Astrocyte (in vitro differentiated cells and primary cell): ENCODE measurements at regions not wholly inside any gene's neighbourhood (a gene's known extent, or its start where the extent isn't known, plus 50 kb on each side); places are given as distances from the start of the nearest gene placed in this dataset.

Experiments
- CTCF ChIP-seq: IDR thresholded peaks from 2 replicates; pipeline ENCODE4 v1.5.1; 2011; ENCODE audit warnings: low read depth, mild to moderate bottlenecking, inconsistent platforms, low read length, moderate library complexity; ENCODE audit not compliant: insufficient read depth
- EZH2 ChIP-seq: IDR thresholded peaks from 2 replicates; pipeline ENCODE4 v1.6.1; 2012; ENCODE audit warnings: mild to moderate bottlenecking, low read length, inconsistent platforms; ENCODE audit not compliant: insufficient read depth

- TF ChIP-seq CTCF (peak; percentile 62), EZH2 (no peak)
Measured at GRCh38 chr1:117284399-117285215, 73.9 kb upstream of the VTCN1 start.
